Right cardiac atrium (tissue), 5 donors: ENCODE measurements at regions not wholly inside any gene's neighbourhood (a gene's known extent, or its start where the extent isn't known, plus 50 kb on each side); places are given as distances from the start of the nearest gene placed in this dataset.

Experiments used
- ATAC-seq, 2 donors: fragments of 200-7000 bp; cut with Tn5 transposase; one replicate each; pipeline versions ENCODE4 v1.8.0 to v1.9.1; 2020; ENCODE audit warnings: moderate library complexity in 2 of 2, mild to moderate bottlenecking in 1 of 2
- DNase-seq, 3 donors: peaks; one replicate each; pipeline ENCODE4 v3.0.0-alpha.2; 2020
- H3K27ac ChIP-seq: one replicate; pipeline ENCODE4 v1.5.1; 2013; ENCODE audit warnings: mild to moderate bottlenecking, low read length, control low read depth, moderate library complexity
- H3K27me3 ChIP-seq: one replicate; pipeline ENCODE4 v1.6.1; 2013; ENCODE audit not compliant: control insufficient read depth, insufficient read depth
- H3K4me1 ChIP-seq: one replicate; pipeline ENCODE4 v1.6.1; 2013; ENCODE audit warnings: low read length; ENCODE audit not compliant: control insufficient read depth, insufficient read depth
- H3K4me3 ChIP-seq: one replicate; pipeline ENCODE4 v1.5.1; 2013; ENCODE audit warnings: low read length, control low read depth
- H3K9me3 ChIP-seq: one replicate; pipeline ENCODE4 v1.6.1; 2013; ENCODE audit warnings: low read length; ENCODE audit not compliant: control insufficient read depth
- WGBS: extraction: QIAGEN DNeasy Blood & Tissue Kit; methylation state at CpG from one replicate; pipeline ENCODE4 v1.1.7; 2013; 5-methylcytosine and 5-hydroxymethylcytosine counted together
- intact Hi-C, 4 donors: fragments of 100-400 bp; cut with DNase I; formaldehyde crosslinking; loops; one replicate each; pipeline versions ENCODE4 v1.11.0 to v1.14.0; 2022 to 2023
- donor health status: healthy with polysubstance abuse.
- donor health status: DM: no; HTN: yes; CAD: no.
- donor health status: DM: no; HTN: no; CAD: no.
- donor health status: DM: no; HTN: yes; CAD: no; lungs with severe emphysema.
- donor health status: DM: yes; HTN: yes; CAD: no.

GRCh38 chr4:31545755-31546154 is 825.6 kb downstream of the PCDH7 start:
- WGBS, result 53% methylated on average over 1 of the region's 1 CpG
- no peak overlapping the region for H3K27ac ChIP-seq
- H3K9me3 ChIP-seq, result no peaks in the 10 kb centered on the region
- H3K4me3 ChIP-seq, result no peak overlapping the region
- ATAC-seq (no peak), DNase-seq (no peak)
- no peaks in the 10 kb centered on the region for H3K27me3 ChIP-seq
- intact Hi-C loops, result no loop called here
- no peaks in the 10 kb centered on the region for H3K4me1 ChIP-seq

GRCh38 chr4:31548021-31548420 is 827.9 kb downstream of the PCDH7 start:
- intact Hi-C loops, result no loop called here
- no peak overlapping the region for H3K4me3 ChIP-seq
- no peaks in the 10 kb centered on the region for H3K4me1 ChIP-seq
- no peak for ATAC-seq
- no peak for DNase-seq
- no peaks in the 10 kb centered on the region for H3K27me3 ChIP-seq
- no peaks in the 10 kb centered on the region for H3K9me3 ChIP-seq
- H3K27ac ChIP-seq, result no peak overlapping the region
- 63% methylated on average over 2 of the region's 2 CpGs for WGBS

- no peaks in the 10 kb centered on the region for H3K9me3 ChIP-seq
- no peak for ATAC-seq
Measured at GRCh38 chr4:31548823-31549222, 828.7 kb downstream of the PCDH7 start.

GRCh38 chr4:31549256-31549655 is 829.1 kb downstream of the PCDH7 start:
- no peak overlapping the region for H3K4me3 ChIP-seq
- 94% methylated on average over 1 of the region's 1 CpG for WGBS
- H3K27me3 ChIP-seq, result no peaks in the 10 kb centered on the region
- no peak overlapping the region for H3K27ac ChIP-seq
- no peaks in the 10 kb centered on the region for H3K9me3 ChIP-seq
- ATAC-seq (no peak), DNase-seq (no peak)
- intact Hi-C loops, result no loop called here
- H3K4me1 ChIP-seq, result no peaks in the 10 kb centered on the region

More at GRCh38 chr4:31548823-31549222, 828.7 kb downstream of the PCDH7 start:
- Histone ChIP-seq H3K27ac (no peak overlapping the region), H3K27me3 (no peaks in the 10 kb centered on the region), H3K4me3 (no peak overlapping the region), H3K4me1 (no peaks in the 10 kb centered on the region)
- 46% methylated on average over 2 of the region's 2 CpGs for WGBS
- intact Hi-C loops, result no loop called here
- DNase-seq, result no peak

- no peaks in the 10 kb centered on the region for H3K4me1 ChIP-seq
- no peak for DNase-seq
- WGBS, result 83% methylated on average over 2 of the region's 2 CpGs
- H3K27ac ChIP-seq, result no peak overlapping the region
- no peak overlapping the region for H3K4me3 ChIP-seq
- no peak for ATAC-seq
- no peaks in the 10 kb centered on the region for H3K9me3 ChIP-seq
- intact Hi-C loops, result no loop called here
- no peaks in the 10 kb centered on the region for H3K27me3 ChIP-seq
Measured at GRCh38 chr4:31557437-31557836, 837.3 kb downstream of the PCDH7 start.

- DNase-seq, result no peak
- no peak overlapping the region for H3K4me3 ChIP-seq
- H3K4me1 ChIP-seq, result no peaks in the 10 kb centered on the region
- no peak for ATAC-seq
- H3K27me3 ChIP-seq, result no peaks in the 10 kb centered on the region
- no peak overlapping the region for H3K27ac ChIP-seq
- 69% methylated on average over 5 of the region's 5 CpGs for WGBS
- H3K9me3 ChIP-seq, result no peaks in the 10 kb centered on the region
- intact Hi-C loops, result no loop called here
Measured at GRCh38 chr4:31573554-31573953, 853.4 kb downstream of the PCDH7 start.

GRCh38 chr4:31575504-31575903 is 855.3 kb downstream of the PCDH7 start:
- Histone ChIP-seq H3K4me1 (no peaks in the 10 kb centered on the region), H3K4me3 (no peak overlapping the region), H3K9me3 (no peaks in the 10 kb centered on the region), H3K27ac (no peak overlapping the region), H3K27me3 (no peaks in the 10 kb centered on the region)
- WGBS, result 90% methylated on average over 2 of the region's 2 CpGs
- intact Hi-C loops, result no loop called here
- no peak for DNase-seq
- ATAC-seq, result no peak

- WGBS, result 90% methylated on average over 1 of the region's 1 CpG
- DNase-seq (no peak), ATAC-seq (no peak)
- intact Hi-C loops, result no loop called here
- no peaks in the 10 kb centered on the region for H3K27me3 ChIP-seq
- H3K4me1 ChIP-seq, result no peaks in the 10 kb centered on the region
- no peaks in the 10 kb centered on the region for H3K9me3 ChIP-seq
- H3K27ac ChIP-seq, result no peak overlapping the region
- H3K4me3 ChIP-seq, result no peak overlapping the region
Measured at GRCh38 chr4:31580843-31581242, 860.7 kb downstream of the PCDH7 start.

GRCh38 chr4:31585503-31585902 is 865.3 kb downstream of the PCDH7 start:
- no peak overlapping the region for H3K27ac ChIP-seq
- H3K4me3 ChIP-seq, result no peak overlapping the region
- no peaks in the 10 kb centered on the region for H3K4me1 ChIP-seq
- intact Hi-C loops, result no loop called here
- WGBS, result 61% methylated on average over 2 of the region's 2 CpGs
- DNase-seq (no peak), ATAC-seq (no peak)
- no peaks in the 10 kb centered on the region for H3K9me3 ChIP-seq
- no peaks in the 10 kb centered on the region for H3K27me3 ChIP-seq

- intact Hi-C loops, result no loop called here
- no peak overlapping the region for H3K4me3 ChIP-seq
- H3K27me3 ChIP-seq, result no peaks in the 10 kb centered on the region
- H3K4me1 ChIP-seq, result no peaks in the 10 kb centered on the region
- DNase-seq, result no peak
- no peak for ATAC-seq
- H3K9me3 ChIP-seq, result no peaks in the 10 kb centered on the region
- no peak overlapping the region for H3K27ac ChIP-seq
- 47% methylated on average over 2 of the region's 2 CpGs for WGBS
Measured at GRCh38 chr4:31592293-31592692, 872.1 kb downstream of the PCDH7 start.

- Histone ChIP-seq H3K4me3 (no peak overlapping the region), H3K27me3 (no peaks in the 10 kb centered on the region), H3K27ac (no peak overlapping the region), H3K4me1 (no peaks in the 10 kb centered on the region), H3K9me3 (no peaks in the 10 kb centered on the region)
- DNase-seq (no peak), ATAC-seq (no peak)
- intact Hi-C loops, result no loop called here
- 70% methylated on average over 2 of the region's 2 CpGs for WGBS
Measured at GRCh38 chr4:31595496-31595895, 875.3 kb downstream of the PCDH7 start.

- no peaks in the 10 kb centered on the region for H3K9me3 ChIP-seq
- H3K27me3 ChIP-seq, result no peaks in the 10 kb centered on the region
- intact Hi-C loops, result no loop called here
- no peaks in the 10 kb centered on the region for H3K4me1 ChIP-seq
- 73% methylated on average over 3 of the region's 3 CpGs for WGBS
- no peak for ATAC-seq
- H3K4me3 ChIP-seq, result no peak overlapping the region
- no peak overlapping the region for H3K27ac ChIP-seq
- DNase-seq, result no peak
Measured at GRCh38 chr4:31598639-31599038, 878.5 kb downstream of the PCDH7 start.
